Natural killer cell (primary cell): ENCODE measurements at regions not wholly inside any gene's neighbourhood (a gene's known extent, or its start where the extent isn't known, plus 50 kb on each side); places are given as distances from the start of the nearest gene placed in this dataset.

Source experiments
- ATAC-seq, 3 donors: fragments of 150-1000 bp in 2 of 3; fragments of 200-7000 bp in 1 of 3; cut with Tn5 transposase; 1 replicate in 1 of 3; 2 replicates in 2 of 3; pipeline ENCODE4 v1.10.0; 2021; ENCODE audit warnings: mild to moderate bottlenecking in 2 of 3, moderate library complexity in 2 of 3
- DNase-seq, 2 donors: peaks; one replicate each; pipeline versions ENCODE4 v3.0.0 to v3.0.0-alpha.2; 2013 to 2021; ENCODE audit warnings: mixed read lengths in 1 of 2
- H3K27ac ChIP-seq: one replicate; pipeline ENCODE4 v1.5.1; 2013; ENCODE audit warnings: mild to moderate bottlenecking, low read length
- H3K27me3 ChIP-seq: one replicate; pipeline ENCODE4 v1.6.1; 2013; ENCODE audit warnings: low read length; ENCODE audit not compliant: control insufficient read depth, insufficient read depth
- H3K36me3 ChIP-seq: one replicate; pipeline ENCODE4 v1.6.1; 2013; ENCODE audit warnings: low read length; ENCODE audit not compliant: control insufficient read depth, insufficient read depth
- H3K4me1 ChIP-seq: one replicate; pipeline ENCODE4 v1.6.1; 2013; ENCODE audit warnings: low read length; ENCODE audit not compliant: control insufficient read depth, insufficient read depth
- H3K4me3 ChIP-seq: one replicate; pipeline ENCODE4 v1.5.1; 2013; ENCODE audit warnings: low read length
- H3K9me3 ChIP-seq: one replicate; pipeline ENCODE4 v1.6.1; 2013; ENCODE audit warnings: low read length; ENCODE audit not compliant: control insufficient read depth, insufficient read depth
- H3K27ac Mint-ChIP-seq, 2 donors: one replicate each; pipeline ENCODE4 v1.8.0; 2022; ENCODE audit warnings: mild to moderate bottlenecking in 2 of 2, mixed read lengths in 2 of 2, moderate library complexity in 1 of 2
- H3K27me3 Mint-ChIP-seq, 2 donors: one replicate each; pipeline ENCODE4 v1.8.0; 2022; ENCODE audit warnings: low read depth in 2 of 2, mixed read lengths in 2 of 2
- H3K36me3 Mint-ChIP-seq: one replicate; pipeline ENCODE4 v1.8.0; 2022; ENCODE audit warnings: mixed read lengths
- H3K4me1 Mint-ChIP-seq, 2 donors: one replicate each; pipeline ENCODE4 v1.8.0; 2022; ENCODE audit warnings: mixed read lengths in 2 of 2
- H3K4me3 Mint-ChIP-seq: one replicate; pipeline ENCODE4 v1.8.0; 2022; ENCODE audit warnings: mild to moderate bottlenecking, moderate library complexity, mixed read lengths
- H3K9me3 Mint-ChIP-seq, 2 donors: one replicate each; pipeline ENCODE4 v1.8.0; 2022; ENCODE audit warnings: mixed read lengths in 2 of 2
- WGBS: methylation state at CpG from one replicate; pipeline ENCODE4 v1.1.7; 2013; ENCODE audit warnings: missing lambda C conversion rate; ENCODE audit not compliant: insufficient coverage; 5-methylcytosine and 5-hydroxymethylcytosine counted together
- intact Hi-C: fragments of 100-400 bp; cut with micrococcal nuclease; formaldehyde crosslinking; loops from one replicate; pipeline ENCODE4 v1.14.2; 2022
- TF ChIP-seq, protein P1 (sequence below): fragments of 200-600 bp; IDR thresholded peaks from one replicate; pipeline ENCODE4 v1.8.0; 2022; ENCODE audit warnings: antibody characterized with exemption

- H3K36me3 ChIP-seq, result no peaks in the 10 kb centered on the region
- Mint-ChIP-seq H3K4me3 (no peak overlapping the region), H3K36me3 (no peaks in the 10 kb centered on the region), H3K27ac (no peak overlapping the region), H3K27me3 (peaks cover 0 to 6% of the 10 kb centered on the region in 2 donors), H3K4me1 (no peaks in the 10 kb centered on the region), H3K9me3 (no peaks in the 10 kb centered on the region)
- whole genome bisulfite sequencing, result 82% methylated on average over 6 of the region's 6 CpGs
- H3K27ac ChIP-seq, result no peak overlapping the region
- H3K27me3 ChIP-seq, result no peaks in the 10 kb centered on the region
- no peak overlapping the region for H3K4me3 ChIP-seq
- TF ChIP-seq, protein P1, sequence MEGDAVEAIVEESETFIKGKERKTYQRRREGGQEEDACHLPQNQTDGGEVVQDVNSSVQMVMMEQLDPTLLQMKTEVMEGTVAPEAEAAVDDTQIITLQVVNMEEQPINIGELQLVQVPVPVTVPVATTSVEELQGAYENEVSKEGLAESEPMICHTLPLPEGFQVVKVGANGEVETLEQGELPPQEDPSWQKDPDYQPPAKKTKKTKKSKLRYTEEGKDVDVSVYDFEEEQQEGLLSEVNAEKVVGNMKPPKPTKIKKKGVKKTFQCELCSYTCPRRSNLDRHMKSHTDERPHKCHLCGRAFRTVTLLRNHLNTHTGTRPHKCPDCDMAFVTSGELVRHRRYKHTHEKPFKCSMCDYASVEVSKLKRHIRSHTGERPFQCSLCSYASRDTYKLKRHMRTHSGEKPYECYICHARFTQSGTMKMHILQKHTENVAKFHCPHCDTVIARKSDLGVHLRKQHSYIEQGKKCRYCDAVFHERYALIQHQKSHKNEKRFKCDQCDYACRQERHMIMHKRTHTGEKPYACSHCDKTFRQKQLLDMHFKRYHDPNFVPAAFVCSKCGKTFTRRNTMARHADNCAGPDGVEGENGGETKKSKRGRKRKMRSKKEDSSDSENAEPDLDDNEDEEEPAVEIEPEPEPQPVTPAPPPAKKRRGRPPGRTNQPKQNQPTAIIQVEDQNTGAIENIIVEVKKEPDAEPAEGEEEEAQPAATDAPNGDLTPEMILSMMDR, result no peak
- intact Hi-C loops, result no loop called here
- no peaks in the 10 kb centered on the region for H3K9me3 ChIP-seq
- ATAC-seq (no peak), DNase-seq (no peak)
- peaks cover 4% of the 10 kb centered on the region for H3K4me1 ChIP-seq
Observed at GRCh38 chr6:44049989-44050871, 77.0 kb downstream of the MRPL14 start.

- no peaks in the 10 kb centered on the region for H3K4me1 Mint-ChIP-seq
- no peaks in the 10 kb centered on the region for H3K9me3 Mint-ChIP-seq
- no peaks in the 10 kb centered on the region for H3K9me3 ChIP-seq
- TF ChIP-seq, protein P1, result no peak
- ATAC-seq (no peak), DNase-seq (no peak)
- H3K27ac Mint-ChIP-seq, result no peak overlapping the region
- H3K4me1 ChIP-seq, result peaks cover 4% of the 10 kb centered on the region
- no peaks in the 10 kb centered on the region for H3K36me3 ChIP-seq
- no peaks in the 10 kb centered on the region for H3K36me3 Mint-ChIP-seq
- H3K4me3 ChIP-seq, result no peak overlapping the region
- 77% methylated on average over 6 of the region's 6 CpGs for WGBS
- no peak overlapping the region for H3K4me3 Mint-ChIP-seq
- H3K27me3 Mint-ChIP-seq, result peaks cover 0 to 6% of the 10 kb centered on the region in 2 donors
- H3K27ac ChIP-seq, result no peak overlapping the region
- intact Hi-C loops, result no loop called here
- H3K27me3 ChIP-seq, result no peaks in the 10 kb centered on the region
Observed at GRCh38 chr6:44049163-44049988, 77.9 kb downstream of the MRPL14 start.

- H3K36me3 ChIP-seq, result no peaks in the 10 kb centered on the region
- no peak overlapping the region for H3K4me3 Mint-ChIP-seq
- no peaks in the 10 kb centered on the region for H3K9me3 ChIP-seq
- intact Hi-C loops, result no loop called here
- 88% methylated on average over 6 of the region's 6 CpGs for WGBS
- TF ChIP-seq, protein P1, result no peak
- H3K27me3 Mint-ChIP-seq, result peaks cover 0 to 6% of the 10 kb centered on the region in 2 donors
- peaks cover 4% of the 10 kb centered on the region for H3K4me1 ChIP-seq
- no peaks in the 10 kb centered on the region for H3K36me3 Mint-ChIP-seq
- no peak overlapping the region for H3K4me3 ChIP-seq
- H3K9me3 Mint-ChIP-seq, result no peaks in the 10 kb centered on the region
- DNase-seq (no peak), ATAC-seq (no peak)
- no peak overlapping the region for H3K27ac Mint-ChIP-seq
- no peak overlapping the region for H3K27ac ChIP-seq
- no peaks in the 10 kb centered on the region for H3K27me3 ChIP-seq
- no peaks in the 10 kb centered on the region for H3K4me1 Mint-ChIP-seq
Observed at GRCh38 chr6:44048277-44048676, 79.0 kb downstream of the MRPL14 start.
